ENCODE measurements at regions not wholly inside any gene's neighbourhood (a gene's known extent, or its start where the extent isn't known, plus 50 kb on each side); places are given as distances from the start of the nearest gene placed in this dataset.

DNA sequence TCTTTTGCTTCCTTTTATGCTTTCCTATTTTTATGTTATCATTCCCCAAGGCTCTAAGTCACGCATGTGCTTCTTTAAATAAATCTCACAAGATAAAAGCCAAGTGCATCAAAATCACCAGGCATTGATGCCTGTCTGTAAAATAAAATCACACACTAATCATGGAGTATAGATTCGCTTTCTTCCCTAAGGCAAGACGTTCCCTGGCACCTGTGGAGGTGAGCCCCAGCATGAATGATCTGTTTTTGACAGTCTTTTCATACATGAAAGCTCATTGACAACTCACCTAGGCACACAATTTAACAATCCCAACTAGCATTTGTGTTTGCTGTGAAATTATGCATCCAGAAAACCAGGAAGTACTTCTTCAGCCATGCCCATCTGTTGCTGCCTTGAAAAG, 146.9 kb upstream of the DMAC1 start:
- TF ChIP-seq, protein P1, sequence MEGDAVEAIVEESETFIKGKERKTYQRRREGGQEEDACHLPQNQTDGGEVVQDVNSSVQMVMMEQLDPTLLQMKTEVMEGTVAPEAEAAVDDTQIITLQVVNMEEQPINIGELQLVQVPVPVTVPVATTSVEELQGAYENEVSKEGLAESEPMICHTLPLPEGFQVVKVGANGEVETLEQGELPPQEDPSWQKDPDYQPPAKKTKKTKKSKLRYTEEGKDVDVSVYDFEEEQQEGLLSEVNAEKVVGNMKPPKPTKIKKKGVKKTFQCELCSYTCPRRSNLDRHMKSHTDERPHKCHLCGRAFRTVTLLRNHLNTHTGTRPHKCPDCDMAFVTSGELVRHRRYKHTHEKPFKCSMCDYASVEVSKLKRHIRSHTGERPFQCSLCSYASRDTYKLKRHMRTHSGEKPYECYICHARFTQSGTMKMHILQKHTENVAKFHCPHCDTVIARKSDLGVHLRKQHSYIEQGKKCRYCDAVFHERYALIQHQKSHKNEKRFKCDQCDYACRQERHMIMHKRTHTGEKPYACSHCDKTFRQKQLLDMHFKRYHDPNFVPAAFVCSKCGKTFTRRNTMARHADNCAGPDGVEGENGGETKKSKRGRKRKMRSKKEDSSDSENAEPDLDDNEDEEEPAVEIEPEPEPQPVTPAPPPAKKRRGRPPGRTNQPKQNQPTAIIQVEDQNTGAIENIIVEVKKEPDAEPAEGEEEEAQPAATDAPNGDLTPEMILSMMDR (IDR thresholded peaks at IDR 0.05): no peak
- no peak for TF ChIP-seq POLR2A (IDR thresholded peaks at IDR 0.05)
